ENCODE measurements at regions not wholly inside any gene's neighbourhood (a gene's known extent, or its start where the extent isn't known, plus 50 kb on each side); places are given as distances from the start of the nearest gene placed in this dataset.

DNA sequence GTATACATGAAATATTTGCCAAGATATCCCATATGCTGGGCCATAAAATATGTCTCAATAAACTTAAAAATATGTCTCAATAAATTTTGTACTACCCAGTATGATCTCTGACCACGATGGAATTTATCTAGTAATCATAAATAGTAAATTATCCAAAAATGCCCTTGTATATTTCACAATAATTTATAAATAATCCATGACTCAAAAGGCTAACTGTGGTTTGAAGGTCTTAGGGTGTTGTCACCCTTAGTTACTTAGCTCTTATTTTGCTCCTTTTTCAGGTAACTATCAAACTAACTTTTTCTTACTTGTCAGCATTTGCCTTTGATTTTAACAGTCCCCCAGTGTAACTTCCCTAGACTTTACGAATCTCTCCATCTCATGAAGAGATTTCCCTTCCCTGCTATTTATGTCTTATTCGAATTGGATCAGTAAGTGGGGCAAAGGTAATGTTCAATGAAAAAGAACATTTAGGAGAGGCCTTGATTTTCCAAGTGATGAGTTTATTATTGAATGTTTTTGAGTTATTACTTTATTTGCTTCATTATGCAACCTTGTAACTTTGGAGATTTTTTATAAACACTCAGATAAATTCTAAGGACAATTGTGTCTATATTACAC is 109.0 kb upstream of the THBS2 start:
- TF ChIP-seq POLR2AphosphoS5 (IDR thresholded peaks at IDR 0.05; ENCODE audit: low read depth, low read length) (no peak), EZH2phosphoT487 (IDR thresholded peaks at IDR 0.05; ENCODE audit: borderline replicate concordance) (no peak), ELF1 (IDR thresholded peaks at IDR 0.05; ENCODE audit: borderline replicate concordance, low read depth) (no peak)
- TF ChIP-seq, protein P1, sequence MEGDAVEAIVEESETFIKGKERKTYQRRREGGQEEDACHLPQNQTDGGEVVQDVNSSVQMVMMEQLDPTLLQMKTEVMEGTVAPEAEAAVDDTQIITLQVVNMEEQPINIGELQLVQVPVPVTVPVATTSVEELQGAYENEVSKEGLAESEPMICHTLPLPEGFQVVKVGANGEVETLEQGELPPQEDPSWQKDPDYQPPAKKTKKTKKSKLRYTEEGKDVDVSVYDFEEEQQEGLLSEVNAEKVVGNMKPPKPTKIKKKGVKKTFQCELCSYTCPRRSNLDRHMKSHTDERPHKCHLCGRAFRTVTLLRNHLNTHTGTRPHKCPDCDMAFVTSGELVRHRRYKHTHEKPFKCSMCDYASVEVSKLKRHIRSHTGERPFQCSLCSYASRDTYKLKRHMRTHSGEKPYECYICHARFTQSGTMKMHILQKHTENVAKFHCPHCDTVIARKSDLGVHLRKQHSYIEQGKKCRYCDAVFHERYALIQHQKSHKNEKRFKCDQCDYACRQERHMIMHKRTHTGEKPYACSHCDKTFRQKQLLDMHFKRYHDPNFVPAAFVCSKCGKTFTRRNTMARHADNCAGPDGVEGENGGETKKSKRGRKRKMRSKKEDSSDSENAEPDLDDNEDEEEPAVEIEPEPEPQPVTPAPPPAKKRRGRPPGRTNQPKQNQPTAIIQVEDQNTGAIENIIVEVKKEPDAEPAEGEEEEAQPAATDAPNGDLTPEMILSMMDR (IDR thresholded peaks at IDR 0.05 in 2 of 3, conservative IDR thresholded peaks at IDR 0.05 in 1 of 3; ENCODE audit: borderline replicate concordance in 1 of 3, insufficient read depth in 1 of 3, low read depth in 2 of 3, low read length in 2 of 3) = no peak
- TF ChIP-seq, protein P2, sequence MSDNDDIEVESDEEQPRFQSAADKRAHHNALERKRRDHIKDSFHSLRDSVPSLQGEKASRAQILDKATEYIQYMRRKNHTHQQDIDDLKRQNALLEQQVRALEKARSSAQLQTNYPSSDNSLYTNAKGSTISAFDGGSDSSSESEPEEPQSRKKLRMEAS (IDR thresholded peaks at IDR 0.05) = no peak
